ENCODE measurements at regions not wholly inside any gene's neighbourhood (a gene's known extent, or its start where the extent isn't known, plus 50 kb on each side); places are given as distances from the start of the nearest gene placed in this dataset.
A peak's percentile ranks its signal among the peaks of the same experiment; 100 is the strongest.

DNA sequence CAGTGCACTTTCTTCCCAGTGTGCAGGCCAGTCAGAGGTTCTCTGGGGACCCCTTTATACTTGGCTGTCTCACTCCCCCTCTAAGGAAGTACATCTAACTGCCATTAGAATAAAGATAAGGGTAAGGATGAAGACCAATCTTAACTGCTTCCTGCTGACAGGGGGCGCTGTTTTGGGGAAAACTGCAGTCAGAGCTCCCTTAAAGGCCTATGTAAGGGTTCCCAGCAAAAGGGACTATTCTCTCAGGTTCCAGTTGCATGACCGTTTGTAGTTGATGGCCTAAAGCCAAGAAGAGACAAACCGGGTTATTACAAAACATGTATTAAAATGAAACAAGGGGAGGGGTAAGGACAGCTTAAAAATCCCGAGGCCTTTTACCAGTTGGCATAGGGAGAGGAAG is 115.6 kb upstream of the SPIN4 start:
- DNase-seq (ENCODE audit: low read depth): peak; percentile 1
- no peak overlapping the region for H3K4me3 ChIP-seq (ENCODE audit: low read depth, low read length)
- no peak for TF ChIP-seq MYC (IDR thresholded peaks at IDR 0.05; ENCODE audit: low read depth, low read length)
- TF ChIP-seq MAX (IDR thresholded peaks at IDR 0.05; ENCODE audit: low read depth, low read length): no peak
- TF ChIP-seq CTCF (IDR thresholded peaks at IDR 0.05; ENCODE audit: low read depth, low read length): no peak

- TF ChIP-seq MYC (IDR thresholded peaks at IDR 0.05; ENCODE audit: low read depth, low read length) (no peak), CTCF (IDR thresholded peaks at IDR 0.05; ENCODE audit: low read depth, low read length) (no peak), MAX (IDR thresholded peaks at IDR 0.05; ENCODE audit: low read depth, low read length) (no peak), POLR2A (IDR thresholded peaks at IDR 0.05; ENCODE audit: extremely low read depth, insufficient read length) (no peak)
- no peak for DNase-seq (ENCODE audit: low read depth)
- H3K4me3 ChIP-seq (ENCODE audit: low read depth, low read length): no peak overlapping the region
Observed at GRCh38 chrX:63458981-63459380, 107.8 kb upstream of the SPIN4 start.

GRCh38 chrX:63453571-63453970 is 102.4 kb upstream of the SPIN4 start:
- no peak overlapping the region for H3K4me3 ChIP-seq (ENCODE audit: low read depth, low read length)
- TF ChIP-seq POLR2A (IDR thresholded peaks at IDR 0.05; ENCODE audit: extremely low read depth, insufficient read length) (no peak), MAX (IDR thresholded peaks at IDR 0.05; ENCODE audit: low read depth, low read length) (no peak), CTCF (IDR thresholded peaks at IDR 0.05; ENCODE audit: low read depth, low read length) (no peak), MYC (IDR thresholded peaks at IDR 0.05; ENCODE audit: low read depth, low read length) (no peak)
- DNase-seq (ENCODE audit: low read depth): no peak

- no peak for DNase-seq (ENCODE audit: low read depth)
- H3K4me3 ChIP-seq (ENCODE audit: low read depth, low read length): no peak overlapping the region
- no peak for TF ChIP-seq POLR2A (IDR thresholded peaks at IDR 0.05; ENCODE audit: extremely low read depth, insufficient read length)
- no peak for TF ChIP-seq MAX (IDR thresholded peaks at IDR 0.05; ENCODE audit: low read depth, low read length)
- TF ChIP-seq MYC (IDR thresholded peaks at IDR 0.05; ENCODE audit: low read depth, low read length): no peak
- TF ChIP-seq CTCF (IDR thresholded peaks at IDR 0.05; ENCODE audit: low read depth, low read length): no peak
Observed at GRCh38 chrX:63441717-63442116, 90.6 kb upstream of the SPIN4 start.

DNA sequence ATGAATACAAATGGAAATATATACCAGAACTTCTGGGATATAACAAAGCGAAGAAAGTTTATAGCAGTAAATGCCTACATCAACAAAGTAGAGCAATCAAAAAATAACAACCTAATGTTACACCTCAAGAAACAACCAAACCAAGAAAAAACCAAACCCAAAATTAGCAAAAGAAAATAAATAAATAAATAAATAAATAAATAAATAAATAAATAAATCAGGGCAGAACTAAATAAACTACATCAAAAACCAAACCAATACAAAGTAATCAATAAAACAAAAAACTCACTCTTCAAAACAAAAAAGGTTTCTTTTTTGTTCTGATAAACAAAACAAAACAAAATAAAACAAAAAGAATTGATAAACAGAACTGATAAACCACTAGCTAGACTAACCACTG is 88.4 kb upstream of the SPIN4 start:
- no peak for DNase-seq (ENCODE audit: low read depth)
- H3K4me3 ChIP-seq (ENCODE audit: low read depth, low read length): no peak overlapping the region
- TF ChIP-seq MAX (IDR thresholded peaks at IDR 0.05; ENCODE audit: low read depth, low read length): no peak
- no peak for TF ChIP-seq POLR2A (IDR thresholded peaks at IDR 0.05; ENCODE audit: extremely low read depth, insufficient read length)
- no peak for TF ChIP-seq MYC (IDR thresholded peaks at IDR 0.05; ENCODE audit: low read depth, low read length)
- no peak for TF ChIP-seq CTCF (IDR thresholded peaks at IDR 0.05; ENCODE audit: low read depth, low read length)

DNA sequence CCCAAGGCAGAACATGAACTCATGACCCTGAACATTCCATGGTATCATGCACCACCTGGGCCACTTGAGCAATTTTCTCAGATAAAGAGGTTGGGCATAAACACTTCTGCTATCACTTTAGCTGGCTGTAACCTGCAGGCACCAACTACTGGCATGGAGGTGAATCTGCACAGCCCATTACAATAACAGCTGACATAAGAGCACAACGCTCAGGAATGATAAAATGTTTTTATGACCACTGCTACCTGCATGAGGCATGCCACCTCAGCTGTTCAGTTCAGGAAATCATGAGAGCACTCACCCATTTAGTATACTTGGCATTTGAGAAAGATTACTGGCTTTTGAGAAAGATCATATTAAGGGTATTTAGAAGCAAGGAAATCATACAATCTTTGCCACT is 85.7 kb upstream of the SPIN4 start:
- TF ChIP-seq CTCF (IDR thresholded peaks at IDR 0.05; ENCODE audit: low read depth, low read length) (no peak), POLR2A (IDR thresholded peaks at IDR 0.05; ENCODE audit: extremely low read depth, insufficient read length) (no peak), MYC (IDR thresholded peaks at IDR 0.05; ENCODE audit: low read depth, low read length) (no peak), MAX (IDR thresholded peaks at IDR 0.05; ENCODE audit: low read depth, low read length) (no peak)
- H3K4me3 ChIP-seq (ENCODE audit: low read depth, low read length): no peak overlapping the region
- no peak for DNase-seq (ENCODE audit: low read depth)

Data from NB4 (cell line).